ENCODE measurements at regions not wholly inside any gene's neighbourhood (a gene's known extent, or its start where the extent isn't known, plus 50 kb on each side); places are given as distances from the start of the nearest gene placed in this dataset.

DNA sequence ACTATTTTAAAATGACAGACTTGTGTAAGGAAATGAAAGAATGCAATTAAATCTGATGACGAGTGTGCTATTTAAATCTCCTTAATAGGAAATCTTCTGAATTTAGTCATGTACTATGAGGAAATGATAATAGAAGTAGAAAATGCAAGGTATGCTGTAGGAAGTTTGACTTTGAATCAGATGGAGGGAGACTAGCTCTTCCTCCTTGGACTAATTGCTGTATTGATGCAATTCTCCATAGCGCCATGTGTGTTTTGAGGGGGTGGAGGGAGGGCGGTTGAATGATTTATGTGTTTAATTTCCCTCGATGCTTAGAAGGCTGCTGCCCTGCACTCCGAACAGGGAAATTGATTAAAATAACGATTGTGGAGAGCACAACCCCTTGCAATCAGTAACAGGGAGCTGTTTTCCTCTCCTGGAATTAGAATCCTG, 179.0 kb upstream of the PRNP start:
- TF ChIP-seq, protein P1, sequence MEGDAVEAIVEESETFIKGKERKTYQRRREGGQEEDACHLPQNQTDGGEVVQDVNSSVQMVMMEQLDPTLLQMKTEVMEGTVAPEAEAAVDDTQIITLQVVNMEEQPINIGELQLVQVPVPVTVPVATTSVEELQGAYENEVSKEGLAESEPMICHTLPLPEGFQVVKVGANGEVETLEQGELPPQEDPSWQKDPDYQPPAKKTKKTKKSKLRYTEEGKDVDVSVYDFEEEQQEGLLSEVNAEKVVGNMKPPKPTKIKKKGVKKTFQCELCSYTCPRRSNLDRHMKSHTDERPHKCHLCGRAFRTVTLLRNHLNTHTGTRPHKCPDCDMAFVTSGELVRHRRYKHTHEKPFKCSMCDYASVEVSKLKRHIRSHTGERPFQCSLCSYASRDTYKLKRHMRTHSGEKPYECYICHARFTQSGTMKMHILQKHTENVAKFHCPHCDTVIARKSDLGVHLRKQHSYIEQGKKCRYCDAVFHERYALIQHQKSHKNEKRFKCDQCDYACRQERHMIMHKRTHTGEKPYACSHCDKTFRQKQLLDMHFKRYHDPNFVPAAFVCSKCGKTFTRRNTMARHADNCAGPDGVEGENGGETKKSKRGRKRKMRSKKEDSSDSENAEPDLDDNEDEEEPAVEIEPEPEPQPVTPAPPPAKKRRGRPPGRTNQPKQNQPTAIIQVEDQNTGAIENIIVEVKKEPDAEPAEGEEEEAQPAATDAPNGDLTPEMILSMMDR (IDR thresholded peaks at IDR 0.05) = no peak
- no peak for TF ChIP-seq POLR2A (IDR thresholded peaks at IDR 0.05)
